ENCODE measurements at regions not wholly inside any gene's neighbourhood (a gene's known extent, or its start where the extent isn't known, plus 50 kb on each side); places are given as distances from the start of the nearest gene placed in this dataset.

- TF ChIP-seq TAF1 (IDR thresholded peaks at IDR 0.05; ENCODE audit: low read depth, low read length) (no peak), POLR2AphosphoS5 (IDR thresholded peaks at IDR 0.05; ENCODE audit: low read depth, low read length) (no peak), POLR2A (IDR thresholded peaks at IDR 0.05; ENCODE audit: low read depth, low read length) (no peak), PAX5 (IDR thresholded peaks at IDR 0.05; ENCODE audit: insufficient read depth, low read length, severe bottlenecking) (no peak), SPI1 (IDR thresholded peaks at IDR 0.05; ENCODE audit: low read depth, low read length) (no peak), POU2F2 (IDR thresholded peaks at IDR 0.05; ENCODE audit: low read depth, low read length) (no peak)
- FAIRE-seq (no peak), DNase-seq (ENCODE audit: insufficient read length, low spot score) (no peak)
Measured at GRCh38 chr3:194245975-194246561, 105.1 kb downstream of the CPN2 start.

DNA sequence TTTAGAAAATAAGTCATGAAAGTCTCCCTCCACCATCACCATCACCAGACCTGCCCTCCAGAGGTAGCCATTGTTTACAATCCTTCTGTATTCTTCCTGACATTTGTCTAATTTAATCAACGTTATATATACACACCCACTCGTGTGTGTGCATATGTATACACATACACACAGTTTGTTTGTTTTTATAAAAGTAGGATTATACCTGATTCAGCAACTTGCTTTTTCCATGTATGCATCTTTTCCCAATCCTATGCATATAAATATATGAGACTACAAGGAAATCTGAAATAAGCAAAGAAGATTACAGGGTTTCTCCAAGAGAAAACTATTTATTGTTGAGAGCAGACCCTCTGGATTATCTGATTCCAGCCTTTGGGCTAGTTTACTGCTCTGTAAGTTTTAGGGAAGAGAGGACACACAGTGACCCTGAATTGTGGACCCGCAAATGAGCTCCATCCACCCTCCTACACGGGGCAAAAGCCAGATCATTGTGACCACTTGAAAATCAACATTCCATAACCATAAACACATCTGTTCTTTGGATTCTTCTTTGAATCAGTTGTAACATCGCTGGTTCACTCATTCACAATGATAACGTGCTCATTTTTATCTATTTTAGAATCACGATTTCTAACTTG, 104.3 kb downstream of the CPN2 start:
- DNase-seq (ENCODE audit: insufficient read length, low spot score) (no peak), FAIRE-seq (no peak)
- TF ChIP-seq PAX5 (IDR thresholded peaks at IDR 0.05; ENCODE audit: insufficient read depth, low read length, severe bottlenecking) (no peak), POU2F2 (IDR thresholded peaks at IDR 0.05; ENCODE audit: low read depth, low read length) (no peak), POLR2A (IDR thresholded peaks at IDR 0.05; ENCODE audit: low read depth, low read length) (no peak), SPI1 (IDR thresholded peaks at IDR 0.05; ENCODE audit: low read depth, low read length) (no peak), POLR2AphosphoS5 (IDR thresholded peaks at IDR 0.05; ENCODE audit: low read depth, low read length) (no peak)

DNA sequence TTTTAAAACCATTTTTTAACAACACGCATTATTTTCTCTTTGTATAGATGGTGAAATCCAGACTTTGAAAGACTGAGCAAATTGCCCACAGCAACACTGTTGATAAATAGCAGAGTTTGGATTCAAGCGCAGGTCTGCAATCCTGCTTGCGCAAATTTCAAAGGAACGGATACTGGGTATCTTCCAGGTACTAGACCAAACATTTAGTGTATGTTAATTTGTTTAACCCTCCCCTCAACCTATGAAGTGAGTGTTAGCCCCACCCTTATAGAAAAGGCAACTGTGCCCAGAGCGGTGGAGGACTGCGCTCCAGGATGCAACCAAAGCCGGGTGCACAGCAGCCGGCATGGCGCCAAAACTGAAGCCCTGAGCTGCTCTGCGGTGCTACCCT, 103.8 kb downstream of the CPN2 start:
- no peak for DNase-seq (ENCODE audit: insufficient read length, low spot score)
- TF ChIP-seq POU2F2 (IDR thresholded peaks at IDR 0.05; ENCODE audit: low read depth, low read length) (no peak), POLR2AphosphoS5 (IDR thresholded peaks at IDR 0.05; ENCODE audit: low read depth, low read length) (no peak), POLR2A (IDR thresholded peaks at IDR 0.05; ENCODE audit: low read depth, low read length) (no peak), TAF1 (IDR thresholded peaks at IDR 0.05; ENCODE audit: low read depth, low read length) (no peak), SPI1 (IDR thresholded peaks at IDR 0.05; ENCODE audit: low read depth, low read length) (no peak), PAX5 (IDR thresholded peaks at IDR 0.05; ENCODE audit: insufficient read depth, low read length, severe bottlenecking) (no peak)
- FAIRE-seq = no peak

GRCh38 chr3:194249323-194250097, 101.6 kb downstream of the CPN2 start:
- TF ChIP-seq POU2F2 (IDR thresholded peaks at IDR 0.05; ENCODE audit: low read depth, low read length) (no peak), SPI1 (IDR thresholded peaks at IDR 0.05; ENCODE audit: low read depth, low read length) (no peak), PAX5 (IDR thresholded peaks at IDR 0.05; ENCODE audit: insufficient read depth, low read length, severe bottlenecking) (no peak), POLR2AphosphoS5 (IDR thresholded peaks at IDR 0.05; ENCODE audit: low read depth, low read length) (no peak), TAF1 (IDR thresholded peaks at IDR 0.05; ENCODE audit: low read depth, low read length) (no peak), POLR2A (IDR thresholded peaks at IDR 0.05; ENCODE audit: low read depth, low read length) (no peak)
- no peak for FAIRE-seq
- no peak for DNase-seq (ENCODE audit: insufficient read length, low spot score)

- no peak for FAIRE-seq
- DNase-seq (ENCODE audit: insufficient read length, low spot score) = no peak
- no peak for TF ChIP-seq POU2F2 (IDR thresholded peaks at IDR 0.05; ENCODE audit: low read depth, low read length)
- TF ChIP-seq TAF1 (IDR thresholded peaks at IDR 0.05; ENCODE audit: low read depth, low read length) = no peak
- TF ChIP-seq PAX5 (IDR thresholded peaks at IDR 0.05; ENCODE audit: insufficient read depth, low read length, severe bottlenecking) = no peak
- TF ChIP-seq POLR2A (IDR thresholded peaks at IDR 0.05; ENCODE audit: low read depth, low read length) = no peak
- TF ChIP-seq SPI1 (IDR thresholded peaks at IDR 0.05; ENCODE audit: low read depth, low read length) = no peak
- TF ChIP-seq POLR2AphosphoS5 (IDR thresholded peaks at IDR 0.05; ENCODE audit: low read depth, low read length) = no peak
Measured at GRCh38 chr3:194250098-194251002, 100.8 kb downstream of the CPN2 start.

GRCh38 chr3:194251007-194251406, 100.1 kb downstream of the CPN2 start:
- DNase-seq (ENCODE audit: insufficient read length, low spot score) = no peak
- TF ChIP-seq PAX5 (IDR thresholded peaks at IDR 0.05; ENCODE audit: insufficient read depth, low read length, severe bottlenecking) = no peak
- no peak for TF ChIP-seq POU2F2 (IDR thresholded peaks at IDR 0.05; ENCODE audit: low read depth, low read length)
- TF ChIP-seq SPI1 (IDR thresholded peaks at IDR 0.05; ENCODE audit: low read depth, low read length) = no peak
- no peak for TF ChIP-seq TAF1 (IDR thresholded peaks at IDR 0.05; ENCODE audit: low read depth, low read length)
- no peak for TF ChIP-seq POLR2AphosphoS5 (IDR thresholded peaks at IDR 0.05; ENCODE audit: low read depth, low read length)
- no peak for TF ChIP-seq POLR2A (IDR thresholded peaks at IDR 0.05; ENCODE audit: low read depth, low read length)

DNA sequence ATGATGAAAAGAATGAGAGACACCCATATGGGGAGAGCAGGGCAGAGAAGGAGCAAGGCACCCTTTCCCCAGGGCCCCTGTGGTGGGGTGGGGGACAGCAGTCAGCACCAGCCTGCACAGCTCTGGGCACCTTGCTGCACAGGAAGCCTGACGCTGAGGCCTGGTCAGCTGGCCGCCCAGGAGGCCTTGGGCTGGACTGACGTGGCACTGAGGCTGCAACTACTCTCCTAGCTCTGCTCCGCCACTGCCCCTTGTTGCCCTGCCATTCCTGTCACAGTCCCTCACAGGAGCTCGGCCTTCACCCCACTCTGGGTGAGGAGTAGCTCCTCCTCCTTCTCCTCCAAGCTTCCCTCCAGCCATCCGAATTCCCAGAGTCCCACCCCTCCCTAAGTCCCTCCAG, 99.7 kb downstream of the CPN2 start:
- FAIRE-seq (no peak), DNase-seq (ENCODE audit: insufficient read length, low spot score) (no peak)
- no peak for TF ChIP-seq POLR2A (IDR thresholded peaks at IDR 0.05; ENCODE audit: low read depth, low read length)
- no peak for TF ChIP-seq POU2F2 (IDR thresholded peaks at IDR 0.05; ENCODE audit: low read depth, low read length)
- no peak for TF ChIP-seq TAF1 (IDR thresholded peaks at IDR 0.05; ENCODE audit: low read depth, low read length)
- no peak for TF ChIP-seq SPI1 (IDR thresholded peaks at IDR 0.05; ENCODE audit: low read depth, low read length)
- no peak for TF ChIP-seq PAX5 (IDR thresholded peaks at IDR 0.05; ENCODE audit: insufficient read depth, low read length, severe bottlenecking)
- no peak for TF ChIP-seq POLR2AphosphoS5 (IDR thresholded peaks at IDR 0.05; ENCODE audit: low read depth, low read length)

More at GRCh38 chr3:194251007-194251406, 100.1 kb downstream of the CPN2 start:
- no peak for FAIRE-seq

DNA sequence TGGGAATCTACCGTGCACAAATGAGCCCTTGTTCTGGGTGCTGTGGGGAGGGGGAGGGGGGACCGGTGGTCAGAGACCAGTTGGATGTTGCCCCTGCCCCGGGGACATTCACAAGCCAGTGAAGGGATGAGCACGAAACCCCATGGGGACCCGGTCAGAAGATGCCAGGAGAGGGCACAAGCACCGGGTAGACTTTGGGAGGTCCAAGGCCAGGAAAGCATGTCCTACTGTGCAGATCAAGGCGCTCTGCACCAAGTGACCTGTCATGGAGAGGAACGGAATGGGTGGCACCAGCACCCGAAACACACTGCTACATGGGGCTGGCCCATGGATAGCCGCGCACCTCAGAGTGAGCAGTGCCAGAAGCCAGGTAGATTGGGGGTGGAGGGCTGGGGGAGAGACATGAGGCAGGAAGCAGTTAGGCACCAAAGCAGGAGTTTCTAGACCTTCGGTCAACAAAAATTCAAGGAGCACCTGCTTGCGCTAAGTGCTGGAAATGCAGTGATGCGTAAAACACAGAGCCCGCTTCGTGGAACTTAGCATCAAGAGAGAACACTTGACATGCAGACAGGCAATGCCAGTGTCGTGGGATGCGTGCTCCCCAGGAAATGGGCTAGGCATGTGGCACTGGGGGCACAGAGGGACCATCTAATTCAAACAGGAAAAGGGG, 99.1 kb downstream of the CPN2 start:
- TF ChIP-seq POLR2AphosphoS5 (IDR thresholded peaks at IDR 0.05; ENCODE audit: low read depth, low read length) (no peak), POLR2A (IDR thresholded peaks at IDR 0.05; ENCODE audit: low read depth, low read length) (no peak), POU2F2 (IDR thresholded peaks at IDR 0.05; ENCODE audit: low read depth, low read length) (no peak), TAF1 (IDR thresholded peaks at IDR 0.05; ENCODE audit: low read depth, low read length) (no peak), SPI1 (IDR thresholded peaks at IDR 0.05; ENCODE audit: low read depth, low read length) (no peak), PAX5 (IDR thresholded peaks at IDR 0.05; ENCODE audit: insufficient read depth, low read length, severe bottlenecking) (no peak)
- FAIRE-seq (no peak), DNase-seq (ENCODE audit: insufficient read length, low spot score) (no peak)

Data from GM12891 (cell line).